NCI-H446 treated with DMSO at 0.1 percent for 48 hours (cell line): ENCODE measurements at regions not wholly inside any gene's neighbourhood (a gene's known extent, or its start where the extent isn't known, plus 50 kb on each side); places are given as distances from the start of the nearest gene placed in this dataset.
"Not testable (repeated sequence)": the region's sequence is repeated elsewhere in the genome, so short reads cannot be mapped to it uniquely, and the experiment has no call there.

Experiments used
- DNase-seq: peaks from one replicate; lab custom pipeline; 2025; lab: John Stamatoyannopoulos, UW

DNA sequence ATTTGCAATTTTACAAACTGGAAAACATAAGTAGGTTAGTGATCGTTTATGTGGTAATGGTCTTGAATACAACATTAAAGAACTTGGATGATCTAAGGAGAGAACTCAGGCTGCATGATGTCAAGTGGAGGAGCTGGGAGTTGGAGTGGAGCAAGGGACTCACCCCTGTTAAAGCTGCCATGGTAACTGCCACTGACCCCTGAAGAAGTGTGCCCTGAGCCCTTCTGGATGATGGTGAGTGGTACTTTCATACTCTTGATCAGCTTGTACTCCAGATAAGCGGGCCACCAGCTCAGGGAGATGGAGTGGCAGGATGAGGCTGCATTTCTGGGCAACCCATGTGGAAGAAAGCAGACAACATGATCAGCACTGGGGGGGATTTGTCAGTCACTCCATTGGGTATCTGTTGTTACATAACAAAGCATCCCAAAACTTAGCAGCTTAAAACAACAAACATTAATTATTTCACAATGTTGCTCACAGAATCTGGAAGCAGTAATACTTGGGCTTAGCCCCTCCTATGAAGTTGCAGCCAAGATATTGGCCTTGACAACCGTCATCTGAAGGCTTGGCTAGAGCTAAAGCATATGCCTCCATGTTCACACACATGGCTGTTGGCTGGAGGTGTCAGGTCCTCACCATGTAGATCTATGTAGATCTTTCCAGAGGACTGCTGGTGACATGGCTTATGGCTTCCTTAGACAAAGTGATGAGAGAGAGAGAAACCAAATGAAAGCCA lies 213.8 kb downstream of the DUSP10 start:
- no peak for DNase-seq

- DNase-seq: not testable (repeated sequence)
Observed at GRCh38 chr1:221530159-221530558, 211.7 kb downstream of the DUSP10 start.

GRCh38 chr1:221530791-221531190 lies 211.1 kb downstream of the DUSP10 start:
- DNase-seq: no peak

DNA sequence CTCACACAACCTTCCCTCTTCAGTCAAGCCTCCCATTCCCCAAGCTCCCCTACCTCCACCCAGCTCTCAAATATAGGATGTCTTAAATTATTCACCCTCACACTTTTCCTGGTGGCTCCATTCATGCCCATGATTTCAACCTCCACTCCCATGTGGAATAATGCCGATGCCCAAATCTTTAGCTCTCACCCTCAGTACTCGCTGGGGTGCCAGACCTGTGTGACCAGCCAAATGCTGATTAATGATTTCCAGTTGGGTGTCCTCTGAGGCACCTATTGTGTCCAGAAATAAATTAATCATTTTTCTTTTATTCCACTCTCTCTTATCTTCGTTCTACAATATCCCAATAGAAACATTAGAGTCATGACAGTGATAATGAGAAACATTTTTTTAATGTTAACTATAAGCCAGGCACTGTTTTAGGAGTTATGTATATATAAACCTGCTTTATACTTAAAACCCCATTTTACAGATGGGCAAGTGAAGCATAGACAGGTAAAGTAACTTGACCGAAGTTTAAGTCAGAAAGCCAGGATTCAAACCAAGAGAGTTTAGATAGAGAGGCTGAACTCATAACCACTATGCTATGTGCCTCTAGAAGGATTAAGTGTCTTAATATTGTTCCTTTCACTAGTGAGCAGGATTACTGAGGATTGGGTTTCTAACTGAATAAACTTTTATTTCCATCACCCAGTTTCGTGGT lies 209.7 kb downstream of the DUSP10 start:
- DNase-seq: no peak

DNA sequence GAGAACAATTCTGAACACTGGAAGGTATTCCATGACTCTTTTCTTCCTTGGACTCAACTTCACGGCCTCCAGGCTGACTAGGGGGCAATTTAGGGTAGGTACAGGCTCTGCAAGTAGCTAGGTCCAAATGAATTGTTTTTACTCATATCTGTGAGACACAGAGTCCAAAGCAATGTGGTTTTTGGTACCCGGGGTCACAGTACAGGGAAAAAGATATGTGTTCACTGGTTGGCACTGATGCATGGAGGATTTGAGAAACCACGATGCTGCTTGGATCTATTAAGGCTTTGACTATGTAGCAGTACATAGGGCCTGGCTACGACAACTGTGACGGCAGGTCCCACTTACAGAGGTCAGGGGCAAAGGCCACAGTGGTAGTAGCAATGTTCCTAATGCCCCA lies 200.6 kb downstream of the DUSP10 start:
- DNase-seq: no peak

GRCh38 chr1:221543529-221544120 lies 198.3 kb downstream of the DUSP10 start:
- DNase-seq: no peak

DNA sequence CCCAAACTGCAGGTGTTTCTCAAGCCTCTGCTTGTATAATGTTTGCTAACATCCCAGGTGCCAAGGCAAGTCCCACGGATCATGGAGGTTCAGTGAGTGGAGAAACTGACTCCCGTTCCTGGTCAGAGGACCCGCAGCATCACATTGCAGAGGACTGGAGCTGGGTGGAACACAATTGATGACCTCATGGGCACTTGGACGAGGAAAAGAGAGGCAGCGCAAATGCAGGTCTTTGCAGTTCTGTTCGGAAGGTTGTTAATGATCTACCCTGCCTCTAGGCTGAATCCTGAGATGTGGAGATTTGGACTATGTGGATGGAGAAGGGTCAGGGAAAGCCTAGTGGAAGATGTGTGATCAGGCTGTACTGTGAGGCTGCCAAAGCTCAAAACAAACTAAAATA lies 192.9 kb downstream of the DUSP10 start:
- DNase-seq: no peak

DNA sequence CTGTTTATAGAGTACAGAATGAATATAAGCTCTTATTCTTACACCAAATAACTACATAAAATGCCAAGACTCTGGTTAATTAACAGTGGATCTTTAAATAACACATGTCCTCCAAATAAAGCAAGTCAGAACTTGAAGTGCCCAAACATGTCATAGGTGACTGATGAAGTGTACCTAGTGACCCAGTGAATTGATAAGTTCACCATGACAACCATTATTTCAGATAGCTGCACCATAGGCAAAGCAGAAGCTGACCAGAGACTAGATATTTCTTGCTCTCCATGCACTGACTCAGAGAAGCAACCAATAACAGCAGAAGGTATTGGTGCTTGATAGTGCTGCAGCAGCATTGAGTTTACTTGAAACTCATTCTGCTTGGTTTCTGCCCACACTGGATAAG lies 192.1 kb downstream of the DUSP10 start:
- DNase-seq: no peak

DNA sequence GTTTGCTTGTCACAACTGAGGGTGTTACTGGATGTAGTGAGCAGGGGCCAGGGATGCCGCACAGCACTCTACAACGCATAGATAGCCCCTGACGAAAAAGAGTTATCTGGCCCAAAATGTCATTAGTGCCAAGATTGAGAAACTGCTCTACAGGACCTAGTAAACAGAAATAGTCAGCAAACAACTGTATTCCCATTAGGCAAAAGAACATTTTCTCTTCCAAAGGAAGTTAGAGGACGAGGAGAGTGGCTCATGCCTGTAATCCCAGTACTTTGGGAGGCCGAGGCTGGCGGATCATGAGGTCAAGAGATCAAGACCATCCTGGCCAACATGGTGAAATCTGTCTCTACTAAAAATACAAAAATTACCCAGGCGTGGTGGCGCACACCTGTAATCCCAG lies 189.1 kb downstream of the DUSP10 start:
- DNase-seq: not testable (repeated sequence)

- no peak for DNase-seq
Observed at GRCh38 chr1:221555689-221556433, 186.0 kb downstream of the DUSP10 start.

DNA sequence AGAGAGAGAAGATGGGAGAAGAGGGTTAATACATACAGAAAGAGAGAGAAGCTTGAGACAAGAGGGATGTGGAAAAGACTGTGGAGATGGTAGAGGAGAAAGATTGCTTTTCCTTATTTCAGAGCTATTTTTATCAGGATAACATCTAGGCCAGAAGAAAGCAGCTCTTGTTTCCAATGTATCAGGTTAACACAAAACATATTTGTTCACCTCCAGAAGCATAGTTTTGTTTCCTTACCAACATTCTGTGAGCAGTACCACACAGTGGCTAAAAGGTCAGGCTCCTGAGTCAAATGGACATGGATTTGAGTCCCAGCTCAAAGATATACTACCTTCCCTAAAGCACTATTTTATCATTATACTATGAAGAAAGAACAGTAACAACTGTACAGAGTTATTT lies 185.5 kb downstream of the DUSP10 start:
- no peak for DNase-seq

- DNase-seq: no peak
Observed at GRCh38 chr1:221557013-221557412, 184.9 kb downstream of the DUSP10 start.

DNA sequence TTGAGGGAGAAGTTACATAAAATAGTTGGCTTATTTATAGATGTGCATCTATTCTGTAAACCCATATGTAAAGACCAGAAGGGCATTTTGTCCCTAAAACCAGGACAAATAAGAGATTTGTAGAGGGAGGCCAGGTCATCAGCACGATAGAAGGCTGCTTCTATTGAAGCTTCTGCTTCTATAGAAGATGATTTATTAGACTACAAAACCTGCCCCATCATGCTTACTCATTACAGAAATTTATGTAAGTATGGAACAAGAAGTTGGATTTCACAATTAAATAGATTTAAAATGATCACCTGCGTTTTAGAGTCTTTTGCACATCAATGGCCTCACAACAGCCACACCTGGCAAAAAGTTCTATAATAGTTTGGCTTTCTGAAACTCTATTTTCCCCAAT lies 183.5 kb downstream of the DUSP10 start:
- no peak for DNase-seq

- no peak for DNase-seq
Observed at GRCh38 chr1:221559911-221560310, 182.0 kb downstream of the DUSP10 start.

DNA sequence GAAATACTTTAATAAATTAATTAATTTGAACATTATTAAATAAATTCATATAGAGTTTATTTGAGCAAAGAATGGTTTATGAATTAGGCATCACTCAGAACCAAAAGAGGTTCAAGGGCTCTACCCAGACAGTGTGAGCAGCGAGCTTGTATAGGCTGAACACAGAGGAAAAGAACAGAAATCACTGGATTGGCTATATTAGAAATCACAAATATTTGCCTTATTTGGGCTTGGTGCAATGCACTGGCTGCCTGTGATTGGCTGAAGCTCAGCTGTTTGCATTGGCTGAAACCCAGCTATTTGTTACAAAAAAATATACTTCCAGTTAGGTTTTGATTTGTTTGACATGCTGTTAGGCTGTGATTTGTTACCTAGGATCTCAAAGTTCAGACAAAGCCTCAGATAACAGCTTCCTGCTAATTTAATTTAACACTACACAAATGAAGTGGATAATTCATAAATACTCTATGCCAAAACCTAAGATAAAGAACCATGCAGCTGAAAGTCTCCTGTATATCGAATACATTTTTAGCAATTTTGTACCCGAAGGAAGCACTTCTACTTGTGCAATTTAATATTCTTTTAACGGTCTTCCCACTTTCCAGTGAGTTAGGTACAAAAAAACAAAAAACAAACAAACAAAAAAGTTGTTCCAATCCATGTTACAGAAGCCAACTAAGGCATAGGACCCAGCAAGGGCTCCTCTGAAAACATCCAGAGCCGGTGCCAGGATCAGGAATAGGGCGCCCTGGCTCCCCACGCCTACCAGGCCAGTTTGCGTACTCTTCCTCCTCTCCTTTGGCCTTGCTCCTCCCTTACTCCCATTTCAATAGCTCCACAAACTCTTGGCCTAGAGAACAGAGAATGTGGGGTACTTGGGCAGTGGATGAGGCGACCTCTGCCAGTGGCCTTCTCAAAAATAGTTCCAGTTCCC lies 179.1 kb downstream of the DUSP10 start:
- DNase-seq: no peak

DNA sequence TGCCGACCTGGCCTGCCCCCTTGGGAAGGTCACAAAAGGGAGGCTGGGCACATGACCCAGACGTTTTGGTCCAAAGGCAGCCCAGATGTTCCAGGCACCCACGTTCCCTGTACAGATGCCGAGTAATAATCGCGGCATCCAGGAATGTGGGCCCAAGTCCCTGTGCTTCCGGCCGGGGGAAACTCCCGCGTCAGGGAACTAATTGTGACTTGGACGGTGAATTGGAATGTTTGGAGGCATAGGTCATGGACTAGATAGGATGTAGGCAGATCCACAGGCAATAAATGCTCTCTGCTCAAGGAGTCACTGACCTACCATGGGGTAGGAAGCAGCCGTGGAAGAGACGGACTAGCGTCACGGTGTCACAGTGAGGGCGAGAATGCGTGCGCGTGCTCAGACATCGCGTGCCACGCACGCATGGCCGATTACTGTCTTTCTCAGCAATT lies 178.4 kb downstream of the DUSP10 start:
- no peak for DNase-seq

GRCh38 chr1:221564891-221565290 lies 177.0 kb downstream of the DUSP10 start:
- DNase-seq: no peak

GRCh38 chr1:221565711-221566110 lies 176.2 kb downstream of the DUSP10 start:
- DNase-seq: no peak

DNA sequence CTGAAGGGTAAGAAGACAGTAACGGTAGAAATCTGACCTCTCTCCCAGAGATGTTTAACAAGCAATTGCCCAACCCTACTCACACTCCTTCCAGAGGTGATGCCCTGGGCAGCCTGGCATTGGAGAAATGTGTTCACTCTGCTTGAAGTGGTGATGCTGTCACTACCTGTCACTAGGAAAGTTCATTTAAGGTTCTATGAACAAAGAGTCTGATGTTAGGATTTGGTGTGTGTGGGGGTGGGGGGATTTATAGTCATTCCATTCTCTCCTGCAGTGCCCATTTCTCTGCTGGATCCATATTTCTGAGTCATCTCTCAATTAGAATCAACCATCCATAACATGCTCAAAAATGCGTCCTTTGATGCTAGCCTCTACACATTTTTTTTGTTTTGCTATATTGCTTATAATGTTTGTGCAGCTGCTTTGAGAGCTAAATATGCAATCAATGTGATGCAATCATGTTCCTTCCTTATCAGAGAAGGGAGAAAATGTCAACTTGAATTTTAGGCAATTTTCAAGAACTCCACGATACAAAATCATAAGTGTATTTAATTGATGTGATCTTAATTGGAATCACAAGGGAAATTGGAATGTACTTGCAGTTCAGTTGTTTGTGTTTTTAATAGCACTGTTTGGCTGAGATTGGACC lies 173.9 kb downstream of the DUSP10 start:
- DNase-seq: no peak

DNA sequence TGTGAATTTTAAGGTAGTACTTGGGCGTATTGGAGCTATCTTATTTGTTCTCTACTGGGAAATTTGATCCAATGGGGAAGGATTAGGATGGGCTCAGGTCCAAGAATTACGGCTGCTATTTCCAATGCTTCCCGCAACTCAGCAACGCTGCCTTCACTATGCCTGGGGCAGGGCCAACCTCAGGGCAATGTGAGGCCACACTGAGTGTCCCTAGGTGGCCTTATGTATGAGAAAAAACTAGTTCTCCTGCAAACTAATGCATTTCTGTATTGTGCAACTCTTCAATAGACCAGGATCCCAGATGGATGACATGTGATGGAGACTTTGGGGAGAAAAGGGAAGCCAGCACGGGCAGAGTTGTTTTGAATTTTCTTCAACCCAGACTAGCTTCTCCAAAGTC lies 168.1 kb downstream of the DUSP10 start:
- no peak for DNase-seq

GRCh38 chr1:221574529-221574928 lies 167.4 kb downstream of the DUSP10 start:
- DNase-seq: no peak
